ENCODE measurements at regions not wholly inside any gene's neighbourhood (a gene's known extent, or its start where the extent isn't known, plus 50 kb on each side); places are given as distances from the start of the nearest gene placed in this dataset.

- DNase-seq (ENCODE audit: low read depth), result no peak
- TF ChIP-seq, protein P1, sequence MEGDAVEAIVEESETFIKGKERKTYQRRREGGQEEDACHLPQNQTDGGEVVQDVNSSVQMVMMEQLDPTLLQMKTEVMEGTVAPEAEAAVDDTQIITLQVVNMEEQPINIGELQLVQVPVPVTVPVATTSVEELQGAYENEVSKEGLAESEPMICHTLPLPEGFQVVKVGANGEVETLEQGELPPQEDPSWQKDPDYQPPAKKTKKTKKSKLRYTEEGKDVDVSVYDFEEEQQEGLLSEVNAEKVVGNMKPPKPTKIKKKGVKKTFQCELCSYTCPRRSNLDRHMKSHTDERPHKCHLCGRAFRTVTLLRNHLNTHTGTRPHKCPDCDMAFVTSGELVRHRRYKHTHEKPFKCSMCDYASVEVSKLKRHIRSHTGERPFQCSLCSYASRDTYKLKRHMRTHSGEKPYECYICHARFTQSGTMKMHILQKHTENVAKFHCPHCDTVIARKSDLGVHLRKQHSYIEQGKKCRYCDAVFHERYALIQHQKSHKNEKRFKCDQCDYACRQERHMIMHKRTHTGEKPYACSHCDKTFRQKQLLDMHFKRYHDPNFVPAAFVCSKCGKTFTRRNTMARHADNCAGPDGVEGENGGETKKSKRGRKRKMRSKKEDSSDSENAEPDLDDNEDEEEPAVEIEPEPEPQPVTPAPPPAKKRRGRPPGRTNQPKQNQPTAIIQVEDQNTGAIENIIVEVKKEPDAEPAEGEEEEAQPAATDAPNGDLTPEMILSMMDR (IDR thresholded peaks at IDR 0.05; ENCODE audit: low read depth, low read length, missing control alignments), result no peak
- no peak overlapping the region for H3K4me3 ChIP-seq (ENCODE audit: low read depth, low read length)
- in situ Hi-C loops (cut with HindIII; ENCODE audit: low sequenced_read_pairs), result no loop called here
These were observed 787.6 kb upstream of the GCFC2 start for GRCh38 chr2:76498360-76498759.

- DNase-seq (ENCODE audit: low read depth), result no peak
- TF ChIP-seq, protein P1 (IDR thresholded peaks at IDR 0.05; ENCODE audit: low read depth, low read length, missing control alignments), result no peak
- in situ Hi-C loops (cut with HindIII; ENCODE audit: low sequenced_read_pairs), result no loop called here
- H3K4me3 ChIP-seq (ENCODE audit: low read depth, low read length), result no peak overlapping the region
These were observed 780.8 kb upstream of the GCFC2 start for GRCh38 chr2:76491503-76491902.

GRCh38 chr2:76478266-76479035, 767.7 kb upstream of the GCFC2 start:
- DNase-seq (ENCODE audit: low read depth), result no peak
- in situ Hi-C loops (cut with HindIII; ENCODE audit: low sequenced_read_pairs), result loop anchor here (10.0 kb wide), 1 partner anchor 64 kb away; no protein-coding TSS in a partner anchor
- TF ChIP-seq, protein P1 (IDR thresholded peaks at IDR 0.05; ENCODE audit: low read depth, low read length, missing control alignments), result no peak

DNA sequence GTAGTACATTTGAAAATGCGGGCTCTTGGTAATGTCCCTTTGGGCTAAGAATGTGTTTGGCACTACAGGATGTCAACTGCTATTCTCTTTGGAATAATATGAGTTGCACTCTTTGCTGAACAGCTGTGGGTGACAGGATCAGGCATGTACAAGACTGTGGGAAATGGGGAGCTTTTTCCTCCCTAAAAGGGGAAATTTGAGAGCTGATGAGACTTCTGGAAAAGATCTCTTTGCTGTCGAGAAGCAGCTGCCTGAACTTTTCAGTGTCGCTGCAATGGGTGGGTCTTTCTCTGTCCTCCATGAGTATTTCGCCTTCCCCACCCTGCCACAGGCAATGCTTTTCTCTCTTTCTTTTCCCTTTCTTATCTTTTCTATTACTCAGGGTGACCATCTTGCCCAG, 762.2 kb upstream of the GCFC2 start:
- no peak overlapping the region for H3K4me3 ChIP-seq (ENCODE audit: low read depth, low read length)
- in situ Hi-C loops (cut with HindIII; ENCODE audit: low sequenced_read_pairs), result loop anchor here (10.0 kb wide), 1 partner anchor 58 kb away; no protein-coding TSS in a partner anchor
- DNase-seq (ENCODE audit: low read depth), result no peak
- TF ChIP-seq, protein P1 (IDR thresholded peaks at IDR 0.05; ENCODE audit: low read depth, low read length, missing control alignments), result no peak

More at GRCh38 chr2:76478266-76479035, 767.7 kb upstream of the GCFC2 start:
- no peak overlapping the region for H3K4me3 ChIP-seq (ENCODE audit: low read depth, low read length)

DNA sequence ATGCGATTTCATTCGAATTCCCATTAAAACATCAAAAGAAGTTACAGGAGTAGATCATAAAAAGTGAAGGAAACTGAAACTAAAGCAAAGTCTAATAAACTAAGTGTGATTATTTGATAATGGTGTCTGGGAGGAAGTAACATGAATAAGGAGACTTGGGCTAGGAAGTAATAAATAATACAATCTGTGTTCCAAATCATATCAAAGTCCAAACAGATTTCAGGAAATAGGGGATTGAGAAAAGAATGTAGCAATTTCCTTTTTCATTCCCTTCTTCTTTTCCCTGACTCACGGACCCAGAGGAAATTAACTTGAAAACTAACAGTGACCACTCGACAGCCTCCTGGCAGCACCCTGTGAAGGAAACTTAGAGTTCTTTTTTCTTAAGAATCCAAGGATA, 758.4 kb upstream of the GCFC2 start:
- no peak overlapping the region for H3K4me3 ChIP-seq (ENCODE audit: low read depth, low read length)
- no peak for DNase-seq (ENCODE audit: low read depth)
- in situ Hi-C loops (cut with HindIII; ENCODE audit: low sequenced_read_pairs), result no loop called here
- TF ChIP-seq, protein P1 (IDR thresholded peaks at IDR 0.05; ENCODE audit: low read depth, low read length, missing control alignments), result no peak

GRCh38 chr2:76467326-76467725, 756.6 kb upstream of the GCFC2 start:
- H3K4me3 ChIP-seq (ENCODE audit: low read depth, low read length), result no peak overlapping the region
- TF ChIP-seq, protein P1 (IDR thresholded peaks at IDR 0.05; ENCODE audit: low read depth, low read length, missing control alignments), result no peak
- in situ Hi-C loops (cut with HindIII; ENCODE audit: low sequenced_read_pairs), result no loop called here
- no peak for DNase-seq (ENCODE audit: low read depth)

Measured in astrocyte of the cerebellum (primary cell).